Erythroblast (primary cell): ENCODE measurements at regions not wholly inside any gene's neighbourhood (a gene's known extent, or its start where the extent isn't known, plus 50 kb on each side); places are given as distances from the start of the nearest gene placed in this dataset.

Experiments
- GATA1 ChIP-seq: IDR thresholded peaks from 2 replicates; pipeline ENCODE4 v1.6.1; 2011; ENCODE audit warnings: low read depth, mild to moderate bottlenecking, control low read depth, low read length, moderate library complexity
- POLR2A ChIP-seq: IDR thresholded peaks from 2 replicates; pipeline ENCODE4 v1.6.1; 2011; ENCODE audit warnings: mild to moderate bottlenecking, low read length

GRCh38 chr17:16881239-16881924, 90.5 kb downstream of the TNFRSF13B start:
- TF ChIP-seq POLR2A, result no peak
- no peak for TF ChIP-seq GATA1
